ENCODE measurements at regions not wholly inside any gene's neighbourhood (a gene's known extent, or its start where the extent isn't known, plus 50 kb on each side); places are given as distances from the start of the nearest gene placed in this dataset.

DNA sequence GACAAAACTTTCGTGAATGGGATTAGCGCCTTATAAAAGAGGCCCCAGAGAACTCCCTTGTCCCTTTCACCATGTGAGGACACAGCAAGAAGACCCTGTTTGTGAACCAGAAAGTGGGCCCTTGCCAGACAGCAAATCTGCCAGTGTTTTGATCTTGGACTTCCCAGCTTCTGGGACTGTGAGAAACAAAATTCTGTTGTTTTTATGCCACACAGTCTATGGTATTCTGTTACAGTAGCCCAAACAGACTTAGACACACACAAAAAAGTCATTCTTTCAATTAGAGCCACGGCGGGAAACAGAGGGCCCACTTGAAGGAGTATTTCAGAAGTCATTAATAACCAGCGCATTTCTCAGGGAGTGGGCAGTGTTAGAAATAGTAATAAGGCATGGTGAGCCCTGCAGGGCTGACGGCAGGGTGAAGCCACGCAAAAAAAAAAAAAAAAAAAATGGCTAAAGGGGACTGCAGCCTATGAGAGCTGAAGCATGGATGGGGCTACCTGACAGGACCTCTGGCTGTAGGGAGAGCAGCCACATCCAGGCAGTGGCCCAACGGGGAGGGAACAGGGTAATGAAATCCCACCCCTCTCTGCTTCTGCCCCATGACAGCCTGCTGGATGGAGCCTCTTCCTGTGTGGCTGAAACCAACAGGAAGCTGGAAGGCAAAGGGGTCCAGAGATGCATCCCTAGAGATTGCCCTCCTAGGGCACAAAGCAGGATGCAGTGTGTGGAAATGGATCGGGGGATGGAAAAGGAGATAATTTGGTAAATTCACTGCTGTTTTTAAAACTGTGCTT lies 189.3 kb downstream of the KCNS3 start:
- no peak overlapping the region for H3K4me3 Mint-ChIP-seq
- no peak for DNase-seq
- Histone ChIP-seq H3K27me3 (ENCODE audit: insufficient read depth, low read length) (no peaks in the 10 kb centered on the region), H3K4me3 (ENCODE audit: low read length in 2 of 2) (no peak overlapping the region), H3K27ac (ENCODE audit: low read depth, low read length) (no peak overlapping the region), H3K4me1 (ENCODE audit: insufficient read depth, low read length) (no peaks in the 10 kb centered on the region), H3K36me3 (ENCODE audit: insufficient read depth, low read length) (no peaks in the 10 kb centered on the region), H3K9me3 (ENCODE audit: control insufficient read depth in 1 of 2, low read length in 2 of 2) (no peaks in the 10 kb centered on the region)
- no peak overlapping the region for H3K27ac Mint-ChIP-seq
- no peaks in the 10 kb centered on the region for H3K4me1 Mint-ChIP-seq
- peaks cover 0 to 3% (median 0%) of the 10 kb centered on the region in 8 donors for H3K9me3 Mint-ChIP-seq
- no peaks in the 10 kb centered on the region for H3K36me3 Mint-ChIP-seq
- ChIA-PET POLR2A (ENCODE audit: partially characterized antibody) (no interaction called here), CTCF (ENCODE audit: partially characterized antibody) (no interaction called here)
- H3K27me3 Mint-ChIP-seq = peaks cover 0 to 3% of the 10 kb centered on the region in 2 donors
- intact Hi-C loops (cut with micrococcal nuclease) = no loop called here

DNA sequence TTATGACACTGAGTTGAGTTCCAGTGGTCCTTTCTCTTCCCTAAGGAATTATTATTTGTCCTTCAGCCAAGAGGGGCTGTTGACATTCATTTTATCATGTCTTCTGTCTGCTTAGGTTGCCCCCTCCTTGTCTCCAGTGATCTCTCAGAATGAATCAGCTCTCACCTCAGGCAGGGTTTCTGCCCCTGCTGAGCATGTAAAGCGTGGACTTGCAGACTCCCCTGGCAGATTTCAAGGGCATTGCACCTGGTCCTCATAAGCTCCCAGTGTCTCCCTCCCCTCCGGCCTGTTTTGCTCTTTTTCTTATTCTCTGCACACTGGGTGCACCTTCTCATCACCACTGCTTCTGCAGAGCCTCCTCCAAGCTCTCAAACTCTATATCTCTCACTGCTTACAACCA lies 188.4 kb downstream of the KCNS3 start:
- Histone ChIP-seq H3K4me1 (ENCODE audit: insufficient read depth, low read length) (no peaks in the 10 kb centered on the region), H3K4me3 (ENCODE audit: low read length in 2 of 2) (no peak overlapping the region), H3K9me3 (ENCODE audit: control insufficient read depth in 1 of 2, low read length in 2 of 2) (no peaks in the 10 kb centered on the region), H3K27me3 (ENCODE audit: insufficient read depth, low read length) (no peaks in the 10 kb centered on the region), H3K36me3 (ENCODE audit: insufficient read depth, low read length) (no peaks in the 10 kb centered on the region), H3K27ac (ENCODE audit: low read depth, low read length) (no peak overlapping the region)
- CTCF ChIA-PET (ENCODE audit: partially characterized antibody) = no interaction called here
- intact Hi-C loops (cut with micrococcal nuclease) = no loop called here
- no peak overlapping the region for H3K27ac Mint-ChIP-seq
- no peak overlapping the region for H3K4me3 Mint-ChIP-seq
- POLR2A ChIA-PET (ENCODE audit: partially characterized antibody) = no interaction called here
- no peaks in the 10 kb centered on the region for H3K36me3 Mint-ChIP-seq
- no peaks in the 10 kb centered on the region for H3K4me1 Mint-ChIP-seq
- no peak for DNase-seq
- peaks cover 0 to 3% (median 0%) of the 10 kb centered on the region in 8 donors for H3K9me3 Mint-ChIP-seq
- peaks cover 0 to 3% of the 10 kb centered on the region in 2 donors for H3K27me3 Mint-ChIP-seq

DNA sequence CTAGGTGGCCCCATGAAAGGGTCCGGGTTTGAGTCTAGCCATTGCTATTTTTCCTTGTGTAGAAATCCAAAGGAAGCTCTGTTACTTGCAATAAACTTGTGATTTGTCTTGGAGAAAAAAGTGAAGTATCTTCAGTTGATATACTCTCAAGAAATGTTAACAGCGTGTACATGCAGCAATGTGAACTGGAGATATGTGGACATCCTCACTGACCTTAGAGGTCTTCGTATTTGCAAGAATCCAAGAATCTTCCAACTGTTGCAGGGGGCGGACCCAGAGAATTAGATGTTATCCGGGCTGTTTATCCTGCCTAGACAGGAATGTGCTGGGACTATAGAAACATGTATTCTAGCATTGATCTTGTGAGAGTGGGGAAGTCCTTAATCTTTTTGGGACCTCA lies 187.6 kb downstream of the KCNS3 start:
- no peak overlapping the region for H3K27ac ChIP-seq (ENCODE audit: low read depth, low read length)
- CTCF ChIA-PET (ENCODE audit: partially characterized antibody) = no interaction called here
- Mint-ChIP-seq H3K4me1 (no peaks in the 10 kb centered on the region), H3K4me3 (no peak overlapping the region), H3K27ac (no peak overlapping the region), H3K27me3 (peaks cover 0 to 3% of the 10 kb centered on the region in 2 donors), H3K9me3 (peaks cover 0 to 7% (median 0%) of the 10 kb centered on the region in 8 donors), H3K36me3 (no peaks in the 10 kb centered on the region)
- H3K4me3 ChIP-seq (ENCODE audit: low read length in 2 of 2) = no peak overlapping the region
- DNase-seq = no peak
- POLR2A ChIA-PET (ENCODE audit: partially characterized antibody) = no interaction called here
- H3K9me3 ChIP-seq (ENCODE audit: control insufficient read depth in 1 of 2, low read length in 2 of 2) = no peaks in the 10 kb centered on the region
- H3K27me3 ChIP-seq (ENCODE audit: insufficient read depth, low read length) = no peaks in the 10 kb centered on the region
- intact Hi-C loops (cut with micrococcal nuclease) = no loop called here
- H3K36me3 ChIP-seq (ENCODE audit: insufficient read depth, low read length) = no peaks in the 10 kb centered on the region
- H3K4me1 ChIP-seq (ENCODE audit: insufficient read depth, low read length) = no peaks in the 10 kb centered on the region

DNA sequence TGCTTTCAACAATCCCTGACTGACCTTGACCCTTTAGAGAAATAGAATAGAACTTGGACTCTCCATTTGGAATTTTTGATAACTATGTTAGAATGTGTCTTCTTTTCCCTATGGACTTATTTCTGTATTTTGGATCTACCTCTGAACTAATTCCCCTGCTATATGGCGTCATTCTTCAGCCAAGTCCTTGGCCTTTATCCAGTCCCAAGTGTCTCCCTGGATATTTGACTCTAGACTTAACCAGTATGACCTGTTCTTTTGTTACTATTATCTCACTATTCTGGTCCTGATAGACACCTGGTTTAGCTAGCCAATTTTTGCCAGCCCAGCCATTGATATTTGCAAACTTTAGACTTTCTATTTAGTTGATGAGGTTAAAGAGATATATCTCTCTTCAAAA lies 186.8 kb downstream of the KCNS3 start:
- H3K27ac ChIP-seq (ENCODE audit: low read depth, low read length) = no peak overlapping the region
- Mint-ChIP-seq H3K4me3 (no peak overlapping the region), H3K27me3 (peaks cover 0 to 4% of the 10 kb centered on the region in 2 donors), H3K36me3 (no peaks in the 10 kb centered on the region), H3K27ac (no peak overlapping the region), H3K9me3 (peaks cover 0 to 7% (median 0%) of the 10 kb centered on the region in 8 donors), H3K4me1 (no peaks in the 10 kb centered on the region)
- H3K9me3 ChIP-seq (ENCODE audit: control insufficient read depth in 1 of 2, low read length in 2 of 2) = no peaks in the 10 kb centered on the region
- no peaks in the 10 kb centered on the region for H3K4me1 ChIP-seq (ENCODE audit: insufficient read depth, low read length)
- ChIA-PET POLR2A (ENCODE audit: partially characterized antibody) (no interaction called here), CTCF (ENCODE audit: partially characterized antibody) (no interaction called here)
- intact Hi-C loops (cut with micrococcal nuclease) = no loop called here
- no peaks in the 10 kb centered on the region for H3K27me3 ChIP-seq (ENCODE audit: insufficient read depth, low read length)
- H3K36me3 ChIP-seq (ENCODE audit: insufficient read depth, low read length) = no peaks in the 10 kb centered on the region
- no peak overlapping the region for H3K4me3 ChIP-seq (ENCODE audit: low read length in 2 of 2)
- DNase-seq = no peak

DNA sequence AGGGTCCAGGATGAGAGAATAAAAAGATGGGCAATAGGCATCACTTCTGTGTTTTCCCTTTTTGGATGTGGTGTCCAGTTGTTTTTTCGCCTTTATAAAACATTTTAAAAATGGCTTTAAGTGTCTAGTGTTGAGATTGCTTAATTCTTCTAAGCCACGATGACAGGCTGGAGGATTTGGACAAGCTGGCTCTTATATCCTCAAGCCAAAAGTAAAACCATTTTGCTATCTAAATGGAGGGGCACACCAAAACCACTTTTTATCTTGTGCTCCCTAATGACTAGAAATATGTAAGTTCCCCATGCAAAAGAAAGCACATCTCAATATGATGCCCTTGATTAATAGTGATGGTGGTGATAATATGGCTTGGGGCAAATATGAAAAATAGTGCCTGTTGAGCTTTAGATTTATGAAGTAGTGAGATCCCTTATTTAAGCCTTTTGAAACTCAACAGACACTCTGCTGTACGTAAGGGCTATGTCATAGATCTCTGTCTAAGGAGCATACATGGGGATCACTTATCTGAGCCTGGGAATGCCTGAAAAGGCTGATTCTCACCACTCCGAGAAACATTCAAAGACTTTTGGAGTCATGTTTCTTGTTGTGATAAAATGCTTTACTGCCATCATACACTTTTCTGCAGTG lies 185.5 kb downstream of the KCNS3 start:
- no peak overlapping the region for H3K4me3 Mint-ChIP-seq
- no peak overlapping the region for H3K4me3 ChIP-seq (ENCODE audit: low read length in 2 of 2)
- H3K27ac Mint-ChIP-seq = no peak overlapping the region
- no peaks in the 10 kb centered on the region for H3K4me1 ChIP-seq (ENCODE audit: insufficient read depth, low read length)
- H3K4me1 Mint-ChIP-seq = no peaks in the 10 kb centered on the region
- H3K9me3 ChIP-seq (ENCODE audit: control insufficient read depth in 1 of 2, low read length in 2 of 2) = no peaks in the 10 kb centered on the region
- no peaks in the 10 kb centered on the region for H3K36me3 ChIP-seq (ENCODE audit: insufficient read depth, low read length)
- intact Hi-C loops (cut with micrococcal nuclease) = no loop called here
- POLR2A ChIA-PET (ENCODE audit: partially characterized antibody) = no interaction called here
- H3K27ac ChIP-seq (ENCODE audit: low read depth, low read length) = no peak overlapping the region
- peaks cover 0 to 4% of the 10 kb centered on the region in 2 donors for H3K27me3 Mint-ChIP-seq
- CTCF ChIA-PET (ENCODE audit: partially characterized antibody) = no interaction called here
- no peaks in the 10 kb centered on the region for H3K36me3 Mint-ChIP-seq
- H3K27me3 ChIP-seq (ENCODE audit: insufficient read depth, low read length) = no peaks in the 10 kb centered on the region
- H3K9me3 Mint-ChIP-seq = peaks cover 0 to 7% (median 0%) of the 10 kb centered on the region in 8 donors
- DNase-seq = no peak

DNA sequence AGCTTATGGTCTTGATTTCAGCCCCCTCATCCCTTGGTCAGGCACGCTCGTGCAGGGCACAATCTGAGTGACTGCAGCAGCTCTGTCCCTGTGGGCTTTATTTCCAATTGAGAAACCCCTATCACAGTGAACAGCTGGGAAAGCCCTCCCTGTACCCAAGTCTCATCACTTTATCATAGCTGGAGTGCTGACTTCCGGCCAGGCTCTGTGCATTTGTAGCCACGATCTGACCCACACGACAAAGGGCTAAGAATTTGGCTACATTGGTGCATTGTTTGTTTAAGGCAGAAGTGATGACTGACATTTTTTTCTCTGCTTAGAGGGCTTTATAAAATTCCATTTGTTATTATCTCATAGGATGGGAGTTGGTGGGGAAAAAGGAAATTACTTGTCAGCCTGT lies 184.4 kb downstream of the KCNS3 start:
- Histone ChIP-seq H3K27ac (ENCODE audit: low read depth, low read length) (no peak overlapping the region), H3K36me3 (ENCODE audit: insufficient read depth, low read length) (no peaks in the 10 kb centered on the region), H3K27me3 (ENCODE audit: insufficient read depth, low read length) (no peaks in the 10 kb centered on the region), H3K4me1 (ENCODE audit: insufficient read depth, low read length) (no peaks in the 10 kb centered on the region), H3K4me3 (ENCODE audit: low read length in 2 of 2) (no peak overlapping the region), H3K9me3 (ENCODE audit: control insufficient read depth in 1 of 2, low read length in 2 of 2) (no peaks in the 10 kb centered on the region)
- H3K27me3 Mint-ChIP-seq = peaks cover 0 to 1% of the 10 kb centered on the region in 2 donors
- POLR2A ChIA-PET (ENCODE audit: partially characterized antibody) = no interaction called here
- no peak for DNase-seq
- H3K36me3 Mint-ChIP-seq = no peaks in the 10 kb centered on the region
- CTCF ChIA-PET (ENCODE audit: partially characterized antibody) = no interaction called here
- intact Hi-C loops (cut with micrococcal nuclease) = no loop called here
- peaks cover 0 to 3% (median 0%) of the 10 kb centered on the region in 8 donors for H3K9me3 Mint-ChIP-seq
- H3K4me3 Mint-ChIP-seq = no peak overlapping the region
- H3K27ac Mint-ChIP-seq = no peak overlapping the region
- H3K4me1 Mint-ChIP-seq = no peaks in the 10 kb centered on the region

DNA sequence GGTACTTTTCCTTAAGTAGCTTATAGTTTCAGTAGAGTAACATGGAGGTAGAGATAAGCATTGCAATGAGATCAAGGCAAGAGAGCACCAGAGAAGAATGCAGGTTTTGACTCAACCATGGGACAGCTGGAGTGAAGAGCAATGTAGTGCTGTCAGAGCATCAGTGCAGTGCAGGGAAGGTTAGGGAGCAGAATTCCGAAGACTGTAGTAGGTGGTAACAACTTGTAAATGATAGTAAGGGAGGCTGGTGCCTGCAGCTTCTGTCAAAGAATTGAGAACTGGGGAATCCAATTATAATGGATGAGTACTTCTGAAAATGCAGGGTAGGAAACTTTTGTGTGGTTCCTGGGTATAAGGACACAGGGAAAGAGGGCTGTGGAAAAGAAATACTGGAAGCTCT lies 183.2 kb downstream of the KCNS3 start:
- no peaks in the 10 kb centered on the region for H3K9me3 ChIP-seq (ENCODE audit: control insufficient read depth in 1 of 2, low read length in 2 of 2)
- H3K36me3 Mint-ChIP-seq = no peaks in the 10 kb centered on the region
- no peak overlapping the region for H3K4me3 Mint-ChIP-seq
- no peaks in the 10 kb centered on the region for H3K4me1 ChIP-seq (ENCODE audit: insufficient read depth, low read length)
- H3K27ac Mint-ChIP-seq = no peak overlapping the region
- intact Hi-C loops (cut with micrococcal nuclease) = no loop called here
- ChIA-PET POLR2A (ENCODE audit: partially characterized antibody) (no interaction called here), CTCF (ENCODE audit: partially characterized antibody) (no interaction called here)
- peaks cover 0 to 1% of the 10 kb centered on the region in 2 donors for H3K27me3 Mint-ChIP-seq
- peaks cover 0 to 4% (median 0%) of the 10 kb centered on the region in 8 donors for H3K9me3 Mint-ChIP-seq
- no peak for DNase-seq
- H3K27me3 ChIP-seq (ENCODE audit: insufficient read depth, low read length) = no peaks in the 10 kb centered on the region
- no peak overlapping the region for H3K27ac ChIP-seq (ENCODE audit: low read depth, low read length)
- H3K4me1 Mint-ChIP-seq = no peaks in the 10 kb centered on the region
- no peak overlapping the region for H3K4me3 ChIP-seq (ENCODE audit: low read length in 2 of 2)
- H3K36me3 ChIP-seq (ENCODE audit: insufficient read depth, low read length) = no peaks in the 10 kb centered on the region
